Liver (tissue), 8 donors: ENCODE measurements at regions not wholly inside any gene's neighbourhood (a gene's known extent, or its start where the extent isn't known, plus 50 kb on each side); places are given as distances from the start of the nearest gene placed in this dataset.

Source experiments
- DNase-seq: peaks from one replicate; pipeline ENCODE4 v3.0.0-alpha.2; 2017; ENCODE audit warnings: low spot score
- H3K27ac ChIP-seq, 2 donors: one replicate each; pipeline ENCODE4 v1.7.0; 2013; ENCODE audit warnings: inconsistent platforms in 2 of 2, low read length in 2 of 2, control low read depth in 1 of 2, low read depth in 1 of 2, mild to moderate bottlenecking in 1 of 2
- H3K27me3 ChIP-seq, 4 donors: one replicate each; pipeline versions ENCODE4 v1.6.1 to v1.7.0; 2013; ENCODE audit warnings: low read length in 3 of 4, inconsistent platforms in 1 of 4, mild to moderate bottlenecking in 1 of 4, moderate library complexity in 1 of 4; ENCODE audit not compliant: control insufficient read depth in 4 of 4, insufficient read depth in 4 of 4
- H3K36me3 ChIP-seq, 4 donors: one replicate each; pipeline versions ENCODE4 v1.6.1 to v1.7.0; 2013; ENCODE audit warnings: low read length in 3 of 4, mild to moderate bottlenecking in 3 of 4, low read depth in 1 of 4, moderate library complexity in 1 of 4; ENCODE audit not compliant: control insufficient read depth in 4 of 4, insufficient read depth in 3 of 4
- H3K4me1 ChIP-seq, 4 donors: one replicate each; pipeline versions ENCODE4 v1.6.1 to v1.7.0; 2013; ENCODE audit warnings: low read length in 3 of 4, mild to moderate bottlenecking in 3 of 4, moderate library complexity in 1 of 4; ENCODE audit not compliant: control insufficient read depth in 4 of 4, insufficient read depth in 4 of 4
- H3K4me3 ChIP-seq, 3 donors: one replicate each; pipeline versions ENCODE4 v1.6.1 to v1.7.0; 2013; ENCODE audit warnings: low read length in 3 of 3, control low read depth in 1 of 3, low read depth in 1 of 3, mild to moderate bottlenecking in 1 of 3
- H3K9ac ChIP-seq, 2 donors: one replicate each; pipeline ENCODE4 v1.7.0; 2013; ENCODE audit warnings: low read length in 2 of 2, mild to moderate bottlenecking in 2 of 2, moderate library complexity in 2 of 2, control low read depth in 1 of 2, low read depth in 1 of 2
- H3K9me3 ChIP-seq, 4 donors: one replicate each; pipeline versions ENCODE4 v1.6.1 to v1.7.0; 2013; ENCODE audit warnings: low read length in 3 of 4; ENCODE audit not compliant: control insufficient read depth in 4 of 4
- EGR1 ChIP-seq, 2 donors: IDR thresholded peaks; 2 replicates each; pipeline ENCODE4 v1.6.1; 2016 to 2018; ENCODE audit warnings: antibody characterized with exemption in 2 of 2, low read depth in 2 of 2
- FOXA1 ChIP-seq: IDR thresholded peaks from 2 replicates; pipeline ENCODE4 v1.6.1; 2016; ENCODE audit warnings: antibody characterized with exemption
- FOXA2 ChIP-seq: IDR thresholded peaks from 2 replicates; pipeline ENCODE4 v1.6.1; 2016; ENCODE audit warnings: antibody characterized with exemption
- GABPA ChIP-seq, 2 donors: IDR thresholded peaks in 1 of 2; conservative IDR thresholded peaks in 1 of 2; 2 replicates each; pipeline ENCODE4 v1.6.1; 2016; ENCODE audit warnings: antibody characterized with exemption in 2 of 2, mild to moderate bottlenecking in 1 of 2, moderate library complexity in 1 of 2
- HNF4A ChIP-seq, 2 donors: conservative IDR thresholded peaks; 2 replicates each; pipeline ENCODE4 v1.6.1; 2016; ENCODE audit warnings: antibody characterized with exemption in 2 of 2, mild to moderate bottlenecking in 2 of 2
- HNF4G ChIP-seq: IDR thresholded peaks from 2 replicates; pipeline ENCODE4 v1.6.1; 2016; ENCODE audit warnings: antibody characterized with exemption
- JUND ChIP-seq, 2 donors: IDR thresholded peaks; 2 replicates each; pipeline ENCODE4 v1.6.1; 2016; ENCODE audit warnings: antibody characterized with exemption in 2 of 2
- NR2F2 ChIP-seq: IDR thresholded peaks from 2 replicates; pipeline ENCODE4 v1.6.1; 2016; ENCODE audit warnings: antibody characterized with exemption
- RAD21 ChIP-seq, 2 donors: IDR thresholded peaks; 2 replicates each; pipeline ENCODE4 v1.6.1; 2016; ENCODE audit warnings: antibody characterized with exemption in 2 of 2, mild to moderate bottlenecking in 2 of 2
- RXRA ChIP-seq, 2 donors: IDR thresholded peaks; 2 replicates each; pipeline ENCODE4 v1.6.1; 2017 to 2018; ENCODE audit warnings: antibody characterized with exemption in 2 of 2, mild to moderate bottlenecking in 1 of 2
- SP1 ChIP-seq: IDR thresholded peaks from 2 replicates; pipeline ENCODE4 v1.6.1; 2018; ENCODE audit warnings: antibody characterized with exemption, mild to moderate bottlenecking
- TAF1 ChIP-seq: conservative IDR thresholded peaks from 2 replicates; pipeline ENCODE4 v1.6.1; 2016; ENCODE audit warnings: antibody characterized with exemption, mild to moderate bottlenecking
- YY1 ChIP-seq: IDR thresholded peaks from 2 replicates; pipeline ENCODE4 v1.6.1; 2016; ENCODE audit warnings: antibody characterized with exemption, mild to moderate bottlenecking
- WGBS: extraction: QIAGEN DNeasy Blood & Tissue Kit; methylation state at CpG from one replicate; pipeline ENCODE4 v1.1.7; 2013; 5-methylcytosine and 5-hydroxymethylcytosine counted together
- TF ChIP-seq, protein P1 (sequence below): IDR thresholded peaks from 2 replicates; pipeline ENCODE4 v1.6.1; 2016; ENCODE audit warnings: antibody characterized with exemption
- TF ChIP-seq, protein P2 (sequence below): fragments of 150-350 bp; IDR thresholded peaks from 2 replicates; pipeline ENCODE4 v1.5.1; 2017; ENCODE audit warnings: improper control_type of control experiment, low read depth, low read length; ENCODE audit not compliant: missing input control
- TF ChIP-seq, protein P3 (sequence below): IDR thresholded peaks from 2 replicates; pipeline ENCODE4 v1.6.1; 2016; ENCODE audit warnings: antibody characterized with exemption
- TF ChIP-seq, protein P4 (sequence below): IDR thresholded peaks from 2 replicates; pipeline ENCODE4 v1.6.1; 2016; ENCODE audit warnings: antibody characterized with exemption
- TF ChIP-seq, protein P5 (sequence below): IDR thresholded peaks from 2 replicates; pipeline ENCODE4 v1.6.1; 2016; ENCODE audit warnings: antibody characterized with exemption, mild to moderate bottlenecking
- donor health status: healthy.
- donor health status: healthy.
- donor health status: healthy.
- donor health status: healthy.
- donor health status: healthy.

DNA sequence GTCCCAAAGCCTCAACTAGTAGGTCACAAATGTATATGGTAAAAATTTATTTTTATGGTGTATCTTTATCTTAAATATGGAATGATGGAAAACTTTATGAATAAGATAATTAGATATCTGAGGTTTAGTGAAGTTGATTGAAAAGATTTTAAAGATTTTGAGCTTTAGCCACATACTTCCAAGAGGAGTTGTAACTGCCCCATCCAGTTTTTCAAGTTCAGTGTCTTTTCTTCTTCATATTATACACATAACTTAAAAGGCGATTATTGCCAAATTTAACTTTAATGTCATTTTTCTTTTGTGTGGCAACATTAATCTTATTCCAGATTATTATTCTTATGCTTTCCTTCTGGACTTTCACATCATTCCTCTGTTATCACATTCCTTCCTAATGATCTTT lies 266.4 kb downstream of the TINAG start:
- no peaks in the 10 kb centered on the region for H3K4me1 ChIP-seq
- no peaks in the 10 kb centered on the region for H3K27me3 ChIP-seq
- no peak overlapping the region for H3K27ac ChIP-seq
- WGBS, result 52% methylated on average over 1 of the region's 1 CpG
- DNase-seq, result no peak
- H3K4me3 ChIP-seq, result no peak overlapping the region
- H3K9me3 ChIP-seq, result no peaks in the 10 kb centered on the region
- no peaks in the 10 kb centered on the region for H3K36me3 ChIP-seq
- no peak for TF ChIP-seq YY1
- no peak overlapping the region for H3K9ac ChIP-seq

DNA sequence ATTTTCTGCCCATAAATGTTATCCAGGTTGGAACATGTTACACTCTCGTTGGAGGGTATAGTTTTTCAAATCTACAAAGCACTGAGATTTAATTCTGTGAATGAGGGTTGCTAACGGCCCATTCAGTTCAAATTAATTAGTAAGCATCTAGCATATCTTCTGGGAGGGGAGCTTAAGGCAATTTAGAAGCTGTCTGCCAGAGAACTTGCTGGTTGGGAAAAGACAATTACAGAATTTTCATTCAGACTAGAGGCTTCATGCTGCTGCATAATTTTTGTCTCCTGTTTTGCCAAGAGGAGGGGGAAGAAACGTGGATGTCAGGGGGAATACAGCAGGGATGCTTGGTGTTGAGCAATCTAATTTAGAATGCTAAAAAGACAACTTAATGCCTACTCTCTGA lies 268.3 kb upstream of the FAM83B start:
- WGBS, result 53% methylated on average over 3 of the region's 3 CpGs
- Histone ChIP-seq H3K9me3 (no peaks in the 10 kb centered on the region), H3K4me1 (no peaks in the 10 kb centered on the region), H3K4me3 (no peak overlapping the region), H3K36me3 (no peaks in the 10 kb centered on the region), H3K27me3 (peaks cover 0 to 2% (median 0%) of the 10 kb centered on the region in 4 donors), H3K9ac (no peak overlapping the region), H3K27ac (no peak overlapping the region)
- DNase-seq, result no peak
- TF ChIP-seq HNF4A (conservative IDR thresholded peaks at IDR 0.05), result no peak
- no peak for TF ChIP-seq NR2F2
- TF ChIP-seq, protein P1, sequence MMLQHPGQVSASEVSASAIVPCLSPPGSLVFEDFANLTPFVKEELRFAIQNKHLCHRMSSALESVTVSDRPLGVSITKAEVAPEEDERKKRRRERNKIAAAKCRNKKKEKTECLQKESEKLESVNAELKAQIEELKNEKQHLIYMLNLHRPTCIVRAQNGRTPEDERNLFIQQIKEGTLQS, result no peak
- TF ChIP-seq, protein P2, sequence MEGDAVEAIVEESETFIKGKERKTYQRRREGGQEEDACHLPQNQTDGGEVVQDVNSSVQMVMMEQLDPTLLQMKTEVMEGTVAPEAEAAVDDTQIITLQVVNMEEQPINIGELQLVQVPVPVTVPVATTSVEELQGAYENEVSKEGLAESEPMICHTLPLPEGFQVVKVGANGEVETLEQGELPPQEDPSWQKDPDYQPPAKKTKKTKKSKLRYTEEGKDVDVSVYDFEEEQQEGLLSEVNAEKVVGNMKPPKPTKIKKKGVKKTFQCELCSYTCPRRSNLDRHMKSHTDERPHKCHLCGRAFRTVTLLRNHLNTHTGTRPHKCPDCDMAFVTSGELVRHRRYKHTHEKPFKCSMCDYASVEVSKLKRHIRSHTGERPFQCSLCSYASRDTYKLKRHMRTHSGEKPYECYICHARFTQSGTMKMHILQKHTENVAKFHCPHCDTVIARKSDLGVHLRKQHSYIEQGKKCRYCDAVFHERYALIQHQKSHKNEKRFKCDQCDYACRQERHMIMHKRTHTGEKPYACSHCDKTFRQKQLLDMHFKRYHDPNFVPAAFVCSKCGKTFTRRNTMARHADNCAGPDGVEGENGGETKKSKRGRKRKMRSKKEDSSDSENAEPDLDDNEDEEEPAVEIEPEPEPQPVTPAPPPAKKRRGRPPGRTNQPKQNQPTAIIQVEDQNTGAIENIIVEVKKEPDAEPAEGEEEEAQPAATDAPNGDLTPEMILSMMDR, result no peak
- no peak for TF ChIP-seq RAD21 (IDR thresholded peaks at IDR 0.05)
- no peak for TF ChIP-seq EGR1 (IDR thresholded peaks at IDR 0.05; ENCODE audit: low read depth in 2 of 2)
- no peak for TF ChIP-seq JUND (IDR thresholded peaks at IDR 0.05)
- no peak for TF ChIP-seq FOXA1
- no peak for TF ChIP-seq RXRA (IDR thresholded peaks at IDR 0.05)
- no peak for TF ChIP-seq SP1

DNA sequence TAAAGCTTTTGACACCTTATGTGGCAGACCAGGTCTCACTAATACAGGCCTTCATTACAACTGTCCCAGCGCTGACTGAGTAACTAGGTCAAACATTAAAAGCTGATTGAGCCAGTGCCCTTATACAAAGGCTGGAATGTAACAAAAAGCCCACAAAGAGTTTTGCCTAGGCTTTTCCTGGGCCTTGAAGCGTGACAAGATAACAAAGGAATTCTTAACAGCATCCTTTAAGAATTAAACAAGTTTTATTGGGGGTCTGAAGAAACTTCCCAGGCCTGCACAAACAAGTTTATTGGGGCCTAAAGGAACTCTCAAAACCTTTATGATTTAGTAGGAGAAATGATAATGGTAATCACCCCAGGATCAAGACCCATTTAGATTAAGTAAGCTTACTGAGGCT lies 267.6 kb upstream of the FAM83B start:
- Histone ChIP-seq H3K4me3 (no peak overlapping the region), H3K27me3 (peaks cover 0 to 2% (median 0%) of the 10 kb centered on the region in 4 donors), H3K9ac (no peak overlapping the region), H3K9me3 (no peaks in the 10 kb centered on the region), H3K4me1 (no peaks in the 10 kb centered on the region), H3K36me3 (no peaks in the 10 kb centered on the region), H3K27ac (no peak overlapping the region)
- DNase-seq, result no peak
- WGBS, result 79% methylated on average over 2 of the region's 2 CpGs
- TF ChIP-seq EGR1 (IDR thresholded peaks at IDR 0.05; ENCODE audit: low read depth in 2 of 2) (no peak), RAD21 (IDR thresholded peaks at IDR 0.05) (no peak), HNF4G (no peak), JUND (IDR thresholded peaks at IDR 0.05) (no peak), SP1 (no peak), NR2F2 (no peak), HNF4A (conservative IDR thresholded peaks at IDR 0.05) (no peak), RXRA (IDR thresholded peaks at IDR 0.05) (no peak), GABPA (IDR thresholded peaks at IDR 0.05 in 1 of 2, conservative IDR thresholded peaks at IDR 0.05 in 1 of 2) (no peak), TAF1 (no peak), FOXA2 (no peak), FOXA1 (no peak), YY1 (no peak)
- TF ChIP-seq, protein P1, result no peak
- TF ChIP-seq, protein P3, sequence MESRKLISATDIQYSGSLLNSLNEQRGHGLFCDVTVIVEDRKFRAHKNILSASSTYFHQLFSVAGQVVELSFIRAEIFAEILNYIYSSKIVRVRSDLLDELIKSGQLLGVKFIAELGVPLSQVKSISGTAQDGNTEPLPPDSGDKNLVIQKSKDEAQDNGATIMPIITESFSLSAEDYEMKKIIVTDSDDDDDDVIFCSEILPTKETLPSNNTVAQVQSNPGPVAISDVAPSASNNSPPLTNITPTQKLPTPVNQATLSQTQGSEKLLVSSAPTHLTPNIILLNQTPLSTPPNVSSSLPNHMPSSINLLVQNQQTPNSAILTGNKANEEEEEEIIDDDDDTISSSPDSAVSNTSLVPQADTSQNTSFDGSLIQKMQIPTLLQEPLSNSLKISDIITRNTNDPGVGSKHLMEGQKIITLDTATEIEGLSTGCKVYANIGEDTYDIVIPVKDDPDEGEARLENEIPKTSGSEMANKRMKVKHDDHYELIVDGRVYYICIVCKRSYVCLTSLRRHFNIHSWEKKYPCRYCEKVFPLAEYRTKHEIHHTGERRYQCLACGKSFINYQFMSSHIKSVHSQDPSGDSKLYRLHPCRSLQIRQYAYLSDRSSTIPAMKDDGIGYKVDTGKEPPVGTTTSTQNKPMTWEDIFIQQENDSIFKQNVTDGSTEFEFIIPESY, result no peak
- TF ChIP-seq, protein P4, sequence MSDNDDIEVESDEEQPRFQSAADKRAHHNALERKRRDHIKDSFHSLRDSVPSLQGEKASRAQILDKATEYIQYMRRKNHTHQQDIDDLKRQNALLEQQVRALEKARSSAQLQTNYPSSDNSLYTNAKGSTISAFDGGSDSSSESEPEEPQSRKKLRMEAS, result no peak
- TF ChIP-seq, protein P2, result no peak
- TF ChIP-seq, protein P5, sequence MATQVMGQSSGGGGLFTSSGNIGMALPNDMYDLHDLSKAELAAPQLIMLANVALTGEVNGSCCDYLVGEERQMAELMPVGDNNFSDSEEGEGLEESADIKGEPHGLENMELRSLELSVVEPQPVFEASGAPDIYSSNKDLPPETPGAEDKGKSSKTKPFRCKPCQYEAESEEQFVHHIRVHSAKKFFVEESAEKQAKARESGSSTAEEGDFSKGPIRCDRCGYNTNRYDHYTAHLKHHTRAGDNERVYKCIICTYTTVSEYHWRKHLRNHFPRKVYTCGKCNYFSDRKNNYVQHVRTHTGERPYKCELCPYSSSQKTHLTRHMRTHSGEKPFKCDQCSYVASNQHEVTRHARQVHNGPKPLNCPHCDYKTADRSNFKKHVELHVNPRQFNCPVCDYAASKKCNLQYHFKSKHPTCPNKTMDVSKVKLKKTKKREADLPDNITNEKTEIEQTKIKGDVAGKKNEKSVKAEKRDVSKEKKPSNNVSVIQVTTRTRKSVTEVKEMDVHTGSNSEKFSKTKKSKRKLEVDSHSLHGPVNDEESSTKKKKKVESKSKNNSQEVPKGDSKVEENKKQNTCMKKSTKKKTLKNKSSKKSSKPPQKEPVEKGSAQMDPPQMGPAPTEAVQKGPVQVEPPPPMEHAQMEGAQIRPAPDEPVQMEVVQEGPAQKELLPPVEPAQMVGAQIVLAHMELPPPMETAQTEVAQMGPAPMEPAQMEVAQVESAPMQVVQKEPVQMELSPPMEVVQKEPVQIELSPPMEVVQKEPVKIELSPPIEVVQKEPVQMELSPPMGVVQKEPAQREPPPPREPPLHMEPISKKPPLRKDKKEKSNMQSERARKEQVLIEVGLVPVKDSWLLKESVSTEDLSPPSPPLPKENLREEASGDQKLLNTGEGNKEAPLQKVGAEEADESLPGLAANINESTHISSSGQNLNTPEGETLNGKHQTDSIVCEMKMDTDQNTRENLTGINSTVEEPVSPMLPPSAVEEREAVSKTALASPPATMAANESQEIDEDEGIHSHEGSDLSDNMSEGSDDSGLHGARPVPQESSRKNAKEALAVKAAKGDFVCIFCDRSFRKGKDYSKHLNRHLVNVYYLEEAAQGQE, result no peak
